HS-27A (cell line): ENCODE measurements at regions not wholly inside any gene's neighbourhood (a gene's known extent, or its start where the extent isn't known, plus 50 kb on each side); places are given as distances from the start of the nearest gene placed in this dataset.

ENCODE experiments used
- DNase-seq: peaks from one replicate; pipeline ENCODE4 v3.0.0-alpha.2; 2012; ENCODE audit warnings: low read depth, missing footprints

DNA sequence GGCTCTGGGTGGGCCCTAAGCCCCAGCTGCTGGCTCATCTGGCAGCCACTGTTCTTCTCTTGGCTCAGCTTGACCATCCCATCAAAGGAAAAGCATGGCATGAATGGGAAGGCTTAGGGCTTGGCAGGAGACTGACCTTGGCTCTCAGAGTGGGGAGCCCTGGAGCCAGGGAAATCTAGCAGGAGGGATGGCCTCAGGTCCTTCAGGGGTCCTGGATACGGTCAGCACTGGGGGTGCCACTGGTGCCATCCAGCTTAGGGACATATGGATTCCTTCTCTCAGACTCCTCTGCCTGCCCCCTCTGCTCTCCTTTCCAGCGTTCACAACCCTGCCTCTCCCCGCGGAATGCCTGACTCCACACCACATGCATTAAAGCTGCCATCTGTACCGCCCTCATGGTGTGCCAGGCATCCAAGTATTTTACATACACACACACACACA is 165.5 kb upstream of the HAAO start:
- no peak for DNase-seq

DNA sequence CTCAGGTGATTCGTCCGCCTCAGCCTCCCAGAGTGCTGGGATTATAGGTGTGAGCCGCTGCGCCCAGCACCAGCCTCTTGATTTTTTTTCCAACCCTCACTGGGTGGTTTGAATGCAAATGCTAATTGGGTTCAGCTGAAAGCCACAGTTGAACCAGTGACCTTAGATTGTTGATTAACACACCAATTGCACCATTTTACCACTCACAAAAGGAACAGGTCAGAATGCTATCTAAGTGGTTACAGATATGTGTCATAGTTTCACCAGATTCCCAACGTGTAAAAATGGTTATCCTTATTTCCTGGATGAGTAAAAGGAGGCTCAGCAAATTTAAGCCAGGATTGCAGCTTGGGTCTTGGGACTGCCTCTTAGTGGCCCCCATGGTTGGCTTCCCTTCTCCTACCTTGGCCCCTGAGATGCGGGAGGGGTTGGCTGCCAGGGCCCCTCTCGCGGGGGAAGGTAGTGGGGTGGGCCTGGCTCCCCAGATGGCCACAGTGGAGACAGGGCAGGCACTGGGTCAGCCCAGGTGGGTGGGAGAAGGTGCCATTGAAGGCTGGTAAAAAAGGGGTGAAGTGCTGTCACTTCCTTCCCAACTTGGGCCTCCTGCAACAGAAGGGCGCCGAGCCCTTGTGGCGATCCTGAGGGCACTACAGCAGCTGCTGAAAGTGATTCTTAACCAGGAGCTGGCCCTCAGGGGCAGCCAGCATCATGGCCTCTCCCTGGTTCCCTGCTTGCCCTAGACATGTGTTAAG is 164.9 kb upstream of the HAAO start:
- DNase-seq, result no peak

DNA sequence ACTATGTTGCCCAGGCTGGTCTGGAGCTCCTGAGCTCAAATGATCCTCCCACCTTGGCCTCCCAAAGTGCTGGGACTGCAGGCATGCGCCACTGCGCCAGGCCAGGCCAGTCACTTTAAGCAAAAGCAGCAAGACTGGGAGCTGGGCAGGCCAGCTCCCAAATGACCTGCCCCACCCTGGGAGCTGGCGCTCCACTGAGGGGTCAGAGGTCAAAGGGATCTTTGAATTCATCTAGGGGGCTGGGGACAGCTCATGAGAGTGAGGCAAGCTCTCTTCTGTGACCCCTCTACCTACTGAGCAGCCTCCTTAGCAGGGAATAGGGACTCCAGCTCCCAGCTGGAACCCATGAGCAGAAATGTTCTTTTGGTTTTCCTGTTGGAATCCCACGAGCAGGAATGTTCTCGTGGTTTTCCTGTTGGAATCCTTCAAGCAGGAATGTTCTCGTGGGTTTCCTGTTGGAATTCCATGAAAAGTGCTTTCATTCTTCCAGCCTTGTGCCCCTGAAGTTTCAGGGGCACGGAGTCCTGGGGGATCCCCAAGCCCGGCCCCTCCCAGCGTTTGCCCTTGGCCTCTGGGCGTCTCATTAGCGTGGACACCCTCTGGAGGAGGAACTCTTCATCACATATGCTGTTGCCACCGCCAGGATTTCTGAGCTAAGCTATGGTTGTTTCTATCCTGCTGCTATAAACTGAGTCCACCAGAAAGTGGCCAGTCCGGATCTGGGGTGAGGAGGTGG is 162.0 kb upstream of the HAAO start:
- DNase-seq, result no peak

DNA sequence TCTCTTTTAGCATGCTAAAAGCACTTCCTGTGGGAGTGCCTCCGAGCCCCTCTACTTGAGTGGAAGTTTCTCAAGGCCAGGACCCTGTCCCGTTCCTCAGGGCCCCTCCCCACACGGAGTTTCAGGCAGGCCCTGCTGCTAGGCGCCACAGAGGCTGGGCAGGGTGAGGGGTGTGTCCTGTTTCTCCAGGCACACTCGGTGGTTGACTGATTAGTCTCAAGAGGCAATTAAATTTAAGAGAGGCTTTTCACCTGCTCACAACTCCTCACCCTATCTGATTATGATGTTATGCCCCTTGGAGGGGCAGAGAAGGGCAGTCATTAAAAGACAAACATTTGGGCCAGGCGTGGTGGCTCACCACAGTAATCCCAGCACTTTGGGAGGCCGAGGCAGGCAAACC is 160.8 kb upstream of the HAAO start:
- DNase-seq, result no peak

DNA sequence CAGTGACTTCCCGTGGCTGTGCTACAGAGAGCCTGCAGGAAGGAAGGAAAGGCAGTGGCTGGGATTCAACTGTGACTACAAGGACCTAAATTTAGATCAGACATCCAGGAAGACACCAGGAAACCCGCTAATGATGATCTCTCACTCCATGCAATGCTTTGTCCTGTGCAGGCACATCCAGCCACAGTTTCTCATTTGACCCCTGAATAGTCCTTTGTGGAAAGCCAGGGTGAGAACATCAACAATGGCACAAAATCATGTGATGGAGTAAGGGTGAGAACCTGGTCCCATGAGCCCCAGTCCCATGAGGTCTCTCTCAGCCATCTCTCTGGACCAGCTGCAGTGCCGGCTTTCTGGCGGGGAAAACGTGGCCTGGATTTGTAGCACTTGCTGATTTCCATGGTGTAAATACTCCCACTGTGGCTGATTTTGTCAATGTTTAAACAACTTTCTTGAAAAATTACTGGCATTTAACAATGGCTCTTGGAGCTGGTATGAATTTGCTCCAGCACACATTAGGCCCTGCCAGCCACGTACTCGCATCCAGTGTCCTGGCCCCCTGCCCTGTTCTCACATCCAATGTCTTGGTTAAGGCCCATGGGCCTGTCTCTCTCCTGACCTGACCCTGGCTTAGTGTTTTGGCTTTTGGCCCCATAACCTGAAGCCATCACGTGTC is 159.0 kb upstream of the HAAO start:
- no peak for DNase-seq

DNA sequence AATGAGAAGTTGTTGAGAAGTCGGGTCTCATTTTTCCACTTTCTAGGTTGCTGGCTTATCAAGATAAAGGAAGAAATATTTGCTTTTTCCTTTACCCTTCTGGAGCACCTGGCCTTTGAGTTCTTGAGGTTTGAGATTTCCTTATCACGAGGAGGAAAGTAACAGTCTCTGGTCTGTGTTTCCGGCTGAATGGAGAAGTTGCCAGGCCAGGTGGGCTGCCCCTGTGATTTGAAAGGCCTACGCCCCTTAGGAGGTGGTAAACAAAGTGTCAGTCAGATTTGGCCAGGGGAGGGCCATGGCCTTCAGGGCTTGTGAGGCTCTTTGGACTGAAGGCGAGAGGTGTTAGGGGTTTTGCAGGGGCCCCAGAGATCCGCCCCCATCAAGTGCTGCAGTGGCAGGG is 156.7 kb upstream of the HAAO start:
- DNase-seq, result no peak

DNA sequence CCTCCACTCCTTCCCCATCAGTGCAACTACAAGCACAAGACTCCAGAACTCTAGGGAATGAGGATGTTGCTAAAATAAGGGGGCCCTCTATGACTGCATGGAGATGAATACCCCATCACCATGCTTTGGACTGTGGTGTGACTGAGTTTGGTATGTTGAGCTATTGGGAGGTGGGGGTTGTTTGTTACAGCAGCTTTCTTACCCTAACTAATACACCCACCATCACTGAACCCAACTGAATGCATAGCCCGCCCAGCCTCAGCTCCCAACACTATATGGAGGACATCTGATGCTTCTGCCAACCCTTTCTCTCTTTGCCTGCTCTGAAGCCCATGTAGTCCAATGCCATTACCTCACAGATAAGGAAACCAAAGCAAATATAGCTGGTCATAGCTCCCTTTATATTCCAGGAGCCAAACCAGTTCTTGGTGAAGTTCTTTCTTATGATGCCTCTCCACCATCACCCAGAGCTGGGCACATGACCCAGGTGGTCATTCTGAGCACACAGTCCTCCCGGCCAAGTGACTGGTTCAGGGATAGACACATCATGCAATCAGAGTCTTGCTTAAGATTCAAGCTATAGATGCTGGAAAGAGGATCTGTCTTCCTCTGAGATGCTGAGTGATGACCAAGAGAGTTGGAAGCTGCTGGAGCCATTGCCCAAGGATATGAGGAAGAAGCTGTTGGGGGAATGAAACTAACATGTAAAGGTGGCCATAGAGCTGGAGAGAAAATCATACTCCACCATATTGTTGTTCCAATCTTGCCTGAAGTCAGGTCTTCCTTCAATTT is 155.6 kb upstream of the HAAO start:
- no peak for DNase-seq

DNA sequence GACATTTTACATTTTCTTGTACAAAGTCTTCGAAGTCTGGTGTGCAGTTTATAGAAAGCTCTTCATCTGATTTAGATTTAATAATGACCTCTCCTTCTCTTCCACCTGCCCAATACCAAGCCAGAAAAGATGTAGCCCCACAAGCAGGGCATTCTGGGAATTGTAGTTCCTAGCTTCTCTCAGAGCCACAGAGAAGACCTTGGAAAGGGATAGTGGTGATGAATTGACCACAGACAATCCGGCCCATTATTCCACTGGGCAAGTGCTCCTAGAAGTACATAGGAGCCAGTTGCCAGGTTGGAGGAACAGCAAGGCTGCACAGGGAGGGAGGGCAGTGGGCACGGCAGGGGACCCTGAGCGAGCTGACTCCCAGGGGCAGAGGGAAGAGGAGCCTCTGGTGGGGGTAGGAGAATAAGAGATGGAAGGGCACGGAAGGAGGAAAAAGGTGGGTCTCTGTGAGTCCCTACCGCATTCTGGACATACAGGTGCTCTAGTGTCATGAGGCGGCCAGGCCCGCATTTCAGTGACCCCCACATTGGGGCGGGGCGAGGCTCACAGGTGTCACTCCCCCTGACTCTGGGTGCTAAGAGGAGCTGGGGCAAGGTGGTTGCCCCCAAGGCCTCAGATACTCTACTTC is 152.5 kb upstream of the HAAO start:
- DNase-seq, result no peak

DNA sequence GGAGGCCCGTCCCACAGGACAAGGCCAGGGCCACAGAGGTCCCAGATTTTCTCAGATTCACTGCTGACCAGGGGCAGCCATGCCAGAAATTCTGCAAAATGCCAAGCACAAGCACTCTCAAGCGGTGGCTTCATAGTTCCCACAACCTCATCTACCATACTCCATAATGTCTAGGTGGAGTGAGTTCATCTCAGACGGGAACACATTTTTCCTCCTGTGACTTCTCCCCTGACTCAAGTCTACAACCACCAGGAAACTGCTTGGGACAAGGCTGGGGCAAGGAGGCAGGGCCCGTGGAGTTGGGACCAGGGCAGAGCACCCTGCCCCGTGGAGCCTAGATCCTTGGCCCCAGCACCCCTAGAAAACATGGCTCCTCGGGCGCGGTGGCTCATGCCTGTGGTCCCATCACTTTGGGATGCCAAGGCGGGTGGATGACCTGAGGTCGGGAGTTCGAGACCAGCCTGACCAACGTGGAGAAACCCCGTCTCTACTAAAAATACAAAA is 150.7 kb upstream of the HAAO start:
- no peak for DNase-seq

DNA sequence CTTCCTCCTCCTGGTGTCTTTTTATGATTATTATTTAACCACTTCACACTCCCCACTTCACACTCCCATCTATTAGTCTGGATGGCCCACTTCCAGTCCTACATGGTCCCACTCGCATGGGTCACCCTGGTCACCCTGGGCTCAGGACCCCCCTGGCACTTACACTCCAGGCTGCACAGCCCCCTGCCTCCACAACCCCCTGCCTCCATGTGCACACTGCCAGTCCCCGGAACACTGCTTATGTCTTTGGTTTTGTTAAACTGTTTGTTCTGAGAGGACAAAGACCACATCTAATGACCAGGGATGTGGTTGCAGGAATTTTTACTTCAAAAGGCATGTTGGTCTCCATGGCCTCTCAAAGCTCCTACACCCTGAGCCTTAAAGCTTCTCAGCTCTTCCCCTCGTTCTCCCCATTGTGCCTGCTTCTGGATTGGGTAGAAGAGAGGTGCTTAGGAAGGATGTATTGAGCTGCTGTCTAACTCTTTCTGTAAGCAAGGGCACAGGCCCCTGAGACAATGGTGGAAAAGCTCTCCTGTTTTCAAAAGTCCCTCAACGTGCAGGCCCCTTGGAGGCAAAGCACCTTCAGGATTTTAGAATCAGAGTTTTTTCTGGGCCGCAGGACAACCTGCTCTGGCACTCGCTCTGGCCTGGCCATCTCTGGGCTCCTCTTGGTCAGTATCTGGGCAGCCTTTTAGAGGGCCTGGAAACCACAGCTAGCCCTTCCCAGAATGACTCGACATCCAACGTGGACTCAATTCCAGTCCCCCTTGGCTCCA is 150.0 kb upstream of the HAAO start:
- DNase-seq, result no peak

DNA sequence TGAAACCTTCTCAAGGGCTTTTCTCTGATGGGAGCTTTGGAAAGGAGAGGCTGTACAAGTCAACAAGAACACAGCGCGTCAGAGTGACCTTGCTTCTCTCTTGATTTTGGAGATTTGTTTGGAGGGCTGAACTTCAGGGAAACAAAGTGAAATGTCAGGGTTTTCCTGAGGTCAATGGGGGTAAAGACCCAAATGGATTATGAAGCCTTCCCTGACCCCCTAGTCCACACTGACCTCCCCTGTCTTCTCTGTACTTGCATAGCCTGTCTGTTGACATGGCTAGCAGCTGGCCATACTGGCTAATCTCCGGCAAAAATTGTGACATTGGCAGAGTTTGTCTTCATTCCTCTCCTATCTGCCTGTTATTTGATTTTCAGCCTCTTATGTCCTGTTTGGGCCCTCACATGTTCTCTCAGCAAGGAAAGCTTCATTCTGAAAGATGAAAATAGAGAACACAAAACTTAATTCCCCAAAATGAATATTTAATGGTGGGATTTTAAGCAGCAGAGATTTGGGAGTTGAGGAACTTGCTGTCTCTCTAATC is 149.3 kb upstream of the HAAO start:
- DNase-seq, result no peak

DNA sequence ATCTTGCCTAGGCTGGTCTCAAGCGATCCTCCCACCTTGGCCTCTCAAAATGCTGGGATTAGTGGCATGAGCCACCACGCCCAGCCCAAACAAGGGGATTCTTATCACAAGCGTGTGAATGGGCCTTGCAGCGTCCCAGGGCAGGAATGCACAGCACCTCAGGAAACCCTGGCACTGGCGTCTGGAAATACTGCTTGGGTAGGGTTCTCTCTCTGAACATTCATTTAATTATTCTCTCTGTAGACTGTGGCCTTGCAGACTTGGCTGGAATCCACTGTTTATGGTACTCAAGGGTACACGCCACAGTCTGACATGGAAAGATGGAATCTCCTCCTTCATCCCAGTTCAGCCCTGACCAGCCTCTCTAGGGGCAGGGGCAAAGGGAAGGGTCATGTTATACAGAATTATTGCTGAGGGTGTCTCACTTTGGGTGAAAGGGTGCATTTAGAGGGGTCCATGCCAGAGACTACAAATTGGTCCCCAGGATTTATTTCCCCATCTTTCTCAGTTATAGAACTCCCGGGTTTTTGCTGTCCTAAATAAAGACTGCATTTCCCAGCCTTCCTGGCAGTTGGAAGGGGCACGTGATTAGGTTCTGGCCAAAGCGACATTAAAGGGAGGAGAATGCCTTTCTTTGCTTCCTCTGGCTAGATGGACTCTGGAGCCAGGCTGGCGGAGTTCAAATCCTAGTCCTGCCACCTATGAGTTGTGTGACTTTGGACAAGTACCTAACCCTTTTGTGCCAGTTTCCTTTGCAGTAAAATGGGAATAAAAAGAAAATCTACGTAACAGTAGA is 147.2 kb upstream of the HAAO start:
- DNase-seq, result no peak

DNA sequence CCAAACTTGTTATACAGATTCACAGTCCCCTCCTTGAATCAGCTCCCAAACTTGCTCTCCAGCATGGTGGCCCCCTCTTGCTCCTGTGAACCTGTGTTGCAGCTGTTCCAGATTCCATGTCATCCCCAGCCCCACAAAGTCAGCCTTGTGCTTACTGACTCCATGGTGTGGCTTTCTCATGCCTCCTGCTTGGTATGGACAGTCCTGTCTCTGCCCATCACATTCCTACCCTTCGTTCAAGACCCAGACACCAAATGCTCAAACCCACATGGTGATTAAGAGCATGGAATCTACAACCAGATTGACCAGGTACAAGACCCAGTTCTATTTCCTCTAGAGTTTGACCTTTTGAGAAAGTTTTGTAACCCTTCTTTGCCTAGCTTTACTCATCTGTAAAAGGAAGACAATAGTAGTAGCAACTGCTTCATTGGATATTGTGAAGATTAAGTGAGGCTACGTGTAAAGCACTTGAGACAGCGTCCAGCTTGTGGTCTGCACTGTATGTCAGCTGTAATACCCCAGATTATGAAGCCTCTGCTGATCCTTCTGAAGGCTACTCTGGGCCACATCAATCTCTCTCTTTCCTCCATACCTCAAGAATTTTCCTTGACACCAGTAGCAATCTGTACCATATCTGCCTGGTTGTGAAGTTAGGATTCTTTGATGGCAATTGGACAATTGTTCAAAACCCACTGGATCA is 146.4 kb upstream of the HAAO start:
- DNase-seq, result no peak

DNA sequence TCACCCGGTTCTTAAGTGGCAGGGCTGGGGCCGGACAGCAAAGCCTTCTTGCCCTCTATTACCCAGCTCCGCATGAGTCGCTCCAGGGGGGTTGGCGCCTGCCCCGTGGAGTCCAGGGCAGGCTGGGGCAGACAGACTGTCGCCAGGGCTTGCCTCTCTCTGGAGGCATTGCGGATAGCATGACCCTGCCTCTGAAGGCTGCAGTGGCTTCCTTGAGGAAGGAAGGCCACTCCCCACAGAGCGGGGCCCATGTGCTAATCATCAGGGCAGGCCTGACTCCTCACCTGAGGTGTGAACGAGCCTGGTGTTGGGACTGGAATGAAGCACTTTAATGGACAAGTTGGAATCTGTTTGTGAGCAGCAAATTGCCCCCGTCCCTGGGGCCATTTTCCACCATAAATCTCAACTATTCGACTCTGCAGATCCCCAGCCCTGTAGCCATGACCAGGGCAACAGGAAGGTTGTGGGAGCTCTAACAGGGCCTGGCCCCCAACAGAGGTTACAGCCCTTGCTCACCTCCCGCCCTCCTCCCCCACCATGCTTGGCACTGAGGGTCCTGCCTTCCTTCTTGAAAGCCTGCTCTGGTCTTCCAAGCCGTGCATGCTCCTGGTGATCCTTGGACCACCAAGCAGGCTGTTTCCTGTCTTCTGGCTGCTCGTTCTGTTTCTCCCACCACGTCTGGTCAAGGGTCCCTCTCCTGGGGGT is 144.9 kb upstream of the HAAO start:
- DNase-seq, result no peak

DNA sequence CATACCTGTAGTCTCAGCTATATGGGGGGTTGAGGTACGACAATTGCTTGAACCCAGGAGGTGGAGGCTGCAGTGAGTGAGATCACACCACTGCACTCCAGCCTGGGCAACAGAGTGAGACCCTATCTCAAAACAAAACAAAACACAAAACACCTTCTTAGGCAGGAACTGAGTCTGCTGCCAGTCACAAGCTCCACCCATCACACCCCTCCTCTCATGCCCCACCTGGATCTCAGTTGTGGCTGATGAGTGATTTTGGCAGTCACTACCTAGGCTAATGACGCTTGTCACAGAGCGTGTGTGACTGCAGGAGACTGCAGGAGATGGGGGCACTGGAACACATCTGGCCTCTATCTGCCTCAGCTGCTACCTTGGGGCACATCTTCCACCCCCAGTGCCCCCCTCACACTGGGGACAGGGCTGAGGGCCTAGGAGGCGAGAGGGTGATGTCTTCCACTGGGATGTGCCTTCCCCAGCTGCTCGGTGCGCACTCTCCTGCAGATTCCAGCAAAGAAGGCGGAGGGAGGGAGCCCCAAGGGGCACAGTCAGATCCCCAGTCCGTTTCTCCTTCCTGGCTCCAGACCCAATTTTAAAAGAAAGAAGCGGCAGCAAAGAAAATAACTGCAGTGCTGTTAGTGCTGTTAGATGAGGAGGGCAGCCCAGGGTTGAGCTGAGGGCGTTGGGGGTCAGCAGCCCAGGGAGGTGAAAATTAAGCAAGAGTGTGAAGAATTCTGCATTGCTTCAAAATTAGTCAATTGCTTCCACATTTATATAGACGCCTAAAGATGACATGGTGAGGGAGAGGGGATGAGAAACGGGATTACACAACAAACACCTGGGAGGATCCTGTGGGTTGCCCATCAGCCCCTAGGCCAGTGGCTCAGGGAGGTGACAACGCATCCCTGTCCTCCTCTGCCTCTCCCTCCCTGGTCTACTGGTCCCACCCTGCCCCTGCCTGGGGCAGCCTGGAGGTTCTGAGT is 143.6 kb upstream of the HAAO start:
- no peak for DNase-seq

DNA sequence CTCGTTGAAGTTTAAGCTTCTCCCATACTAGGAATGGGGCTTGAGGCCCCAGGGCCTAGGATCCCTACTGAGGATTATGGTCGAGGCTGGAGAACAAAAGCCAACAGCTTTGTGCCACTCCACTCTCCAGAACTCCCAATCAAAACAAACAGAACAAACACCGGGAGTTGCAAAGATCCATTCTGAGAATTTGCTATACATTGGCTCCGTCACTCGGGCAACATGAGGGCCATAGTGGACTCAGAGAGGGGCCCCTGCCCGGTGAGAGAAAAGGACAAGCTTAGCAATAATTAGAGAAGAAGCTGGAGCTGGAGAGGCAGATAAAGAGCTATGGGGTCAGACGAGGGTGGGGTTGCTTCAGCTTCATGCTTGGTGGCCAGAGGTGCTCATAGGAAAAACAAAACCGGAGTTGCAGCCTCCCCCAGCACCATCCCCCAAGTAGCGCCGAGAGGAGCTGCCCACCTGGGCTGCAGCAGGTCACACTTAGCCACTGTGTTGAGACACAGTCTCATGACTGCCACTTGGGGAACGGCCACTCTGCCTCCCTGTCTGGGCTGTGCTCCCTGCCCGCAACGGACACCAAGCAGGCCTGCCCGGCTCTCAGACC is 142.3 kb upstream of the HAAO start:
- no peak for DNase-seq

DNA sequence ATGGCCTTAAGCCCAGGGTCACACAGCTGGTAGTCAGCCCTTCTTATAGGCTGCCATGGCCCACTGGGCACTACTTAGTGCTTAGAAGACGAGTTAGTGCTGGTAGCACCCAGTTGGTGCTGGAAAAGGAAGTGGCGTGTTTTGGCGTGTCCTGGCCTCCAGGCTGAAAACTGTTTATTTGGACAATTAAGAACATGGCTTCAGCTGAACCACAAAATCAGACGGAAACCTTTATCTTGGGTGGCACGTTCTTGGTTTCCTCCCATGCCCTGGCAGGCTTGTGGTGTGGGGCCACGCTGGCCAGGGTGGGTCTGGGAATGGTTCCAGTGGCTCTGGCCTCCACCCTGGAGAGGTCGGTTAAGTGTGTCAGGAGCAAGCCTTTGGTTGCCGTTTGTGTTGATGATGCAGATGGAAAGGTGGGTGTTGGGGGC is 141.5 kb upstream of the HAAO start:
- DNase-seq, result no peak
